ENCODE measurements at regions not wholly inside any gene's neighbourhood (a gene's known extent, or its start where the extent isn't known, plus 50 kb on each side); places are given as distances from the start of the nearest gene placed in this dataset.

DNA sequence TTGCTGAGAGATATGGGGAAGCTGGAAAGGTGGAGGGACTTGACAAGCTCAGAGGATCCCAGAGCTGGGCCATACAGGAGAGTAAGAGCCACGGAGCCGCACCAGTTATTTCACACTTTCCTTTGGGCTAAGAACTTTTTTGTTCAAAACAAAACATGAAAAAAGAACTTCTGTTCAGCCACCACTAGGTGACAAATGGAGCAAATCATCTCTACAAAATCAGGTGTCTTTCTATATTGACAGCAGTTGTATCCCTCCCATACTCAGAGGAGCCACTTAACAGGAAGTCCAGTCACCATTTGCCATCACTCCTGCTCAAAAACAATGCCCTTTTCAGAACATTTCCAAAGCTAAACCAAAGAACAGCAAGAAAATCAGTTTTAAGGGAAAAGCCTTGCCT is 70.3 kb upstream of the DBX2 start:
- Histone ChIP-seq H3K27me3 (ENCODE audit: insufficient read depth, low read length) (no peaks in the 10 kb centered on the region), H3K9me3 (ENCODE audit: insufficient read depth, low read depth, low read length) (no peaks in the 10 kb centered on the region), H3K4me1 (ENCODE audit: insufficient read depth, low read length) (no peaks in the 10 kb centered on the region), H2AFZ (ENCODE audit: low read depth, low read length) (no peak overlapping the region), H3K4me2 (ENCODE audit: low read length) (no peak overlapping the region), H3K79me2 (ENCODE audit: insufficient read depth, low read length) (no peaks in the 10 kb centered on the region), H3K36me3 (ENCODE audit: insufficient read depth, low read length) (no peaks in the 10 kb centered on the region), H3K27ac (ENCODE audit: low read depth, low read length) (no peak overlapping the region), H4K20me1 (ENCODE audit: insufficient read depth, low read length) (no peaks in the 10 kb centered on the region), H3K9ac (ENCODE audit: low read length) (no peak overlapping the region), H3K4me3 (ENCODE audit: insufficient read depth, low read depth, low read length) (no peak overlapping the region)
- no peak overlapping the region for H3K4me3 Mint-ChIP-seq (ENCODE audit: unreplicated experiment)
- DNase-seq (ENCODE audit: low read depth) (no peak), FAIRE-seq (no peak)
- no peaks in the 10 kb centered on the region for H3K36me3 Mint-ChIP-seq (ENCODE audit: low read depth, unreplicated experiment)
- no peaks in the 10 kb centered on the region for H3K27me3 Mint-ChIP-seq (ENCODE audit: low read depth, unreplicated experiment)
- no peaks in the 10 kb centered on the region for H3K9me3 Mint-ChIP-seq (ENCODE audit: unreplicated experiment)
- no peaks in the 10 kb centered on the region for H3K4me1 Mint-ChIP-seq (ENCODE audit: low read depth, unreplicated experiment)
- TF ChIP-seq EZH2 (IDR thresholded peaks at IDR 0.05; ENCODE audit: insufficient read depth, low read length) = no peak
- TF ChIP-seq, protein P1, sequence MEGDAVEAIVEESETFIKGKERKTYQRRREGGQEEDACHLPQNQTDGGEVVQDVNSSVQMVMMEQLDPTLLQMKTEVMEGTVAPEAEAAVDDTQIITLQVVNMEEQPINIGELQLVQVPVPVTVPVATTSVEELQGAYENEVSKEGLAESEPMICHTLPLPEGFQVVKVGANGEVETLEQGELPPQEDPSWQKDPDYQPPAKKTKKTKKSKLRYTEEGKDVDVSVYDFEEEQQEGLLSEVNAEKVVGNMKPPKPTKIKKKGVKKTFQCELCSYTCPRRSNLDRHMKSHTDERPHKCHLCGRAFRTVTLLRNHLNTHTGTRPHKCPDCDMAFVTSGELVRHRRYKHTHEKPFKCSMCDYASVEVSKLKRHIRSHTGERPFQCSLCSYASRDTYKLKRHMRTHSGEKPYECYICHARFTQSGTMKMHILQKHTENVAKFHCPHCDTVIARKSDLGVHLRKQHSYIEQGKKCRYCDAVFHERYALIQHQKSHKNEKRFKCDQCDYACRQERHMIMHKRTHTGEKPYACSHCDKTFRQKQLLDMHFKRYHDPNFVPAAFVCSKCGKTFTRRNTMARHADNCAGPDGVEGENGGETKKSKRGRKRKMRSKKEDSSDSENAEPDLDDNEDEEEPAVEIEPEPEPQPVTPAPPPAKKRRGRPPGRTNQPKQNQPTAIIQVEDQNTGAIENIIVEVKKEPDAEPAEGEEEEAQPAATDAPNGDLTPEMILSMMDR (IDR thresholded peaks at IDR 0.05; ENCODE audit: insufficient read depth, low read depth, low read length) = no peak
- no peak overlapping the region for H3K27ac Mint-ChIP-seq (ENCODE audit: unreplicated experiment)

- Mint-ChIP-seq H3K4me1 (ENCODE audit: low read depth, unreplicated experiment) (no peaks in the 10 kb centered on the region), H3K36me3 (ENCODE audit: low read depth, unreplicated experiment) (no peaks in the 10 kb centered on the region), H3K4me3 (ENCODE audit: unreplicated experiment) (no peak overlapping the region), H3K27ac (ENCODE audit: unreplicated experiment) (no peak overlapping the region), H3K27me3 (ENCODE audit: low read depth, unreplicated experiment) (no peaks in the 10 kb centered on the region), H3K9me3 (ENCODE audit: unreplicated experiment) (no peaks in the 10 kb centered on the region)
- no peaks in the 10 kb centered on the region for H3K79me2 ChIP-seq (ENCODE audit: insufficient read depth, low read length)
- no peak overlapping the region for H3K9ac ChIP-seq (ENCODE audit: low read length)
- H4K20me1 ChIP-seq (ENCODE audit: insufficient read depth, low read length) = no peaks in the 10 kb centered on the region
- no peaks in the 10 kb centered on the region for H3K4me1 ChIP-seq (ENCODE audit: insufficient read depth, low read length)
- H3K27ac ChIP-seq (ENCODE audit: low read depth, low read length) = no peak overlapping the region
- H2AFZ ChIP-seq (ENCODE audit: low read depth, low read length) = no peak overlapping the region
- no peaks in the 10 kb centered on the region for H3K27me3 ChIP-seq (ENCODE audit: insufficient read depth, low read length)
- no peak for FAIRE-seq
- no peak overlapping the region for H3K4me3 ChIP-seq (ENCODE audit: insufficient read depth, low read depth, low read length)
- TF ChIP-seq EZH2 (IDR thresholded peaks at IDR 0.05; ENCODE audit: insufficient read depth, low read length) = no peak
- TF ChIP-seq, protein P1 (IDR thresholded peaks at IDR 0.05; ENCODE audit: insufficient read depth, low read depth, low read length) = peak; percentile 22
- H3K4me2 ChIP-seq (ENCODE audit: low read length) = no peak overlapping the region
- peak; percentile 12 for DNase-seq (ENCODE audit: low read depth)
- no peaks in the 10 kb centered on the region for H3K36me3 ChIP-seq (ENCODE audit: insufficient read depth, low read length)
- no peaks in the 10 kb centered on the region for H3K9me3 ChIP-seq (ENCODE audit: insufficient read depth, low read depth, low read length)
Observed at GRCh38 chr12:45122768-45123380, 72.0 kb upstream of the DBX2 start.

DNA sequence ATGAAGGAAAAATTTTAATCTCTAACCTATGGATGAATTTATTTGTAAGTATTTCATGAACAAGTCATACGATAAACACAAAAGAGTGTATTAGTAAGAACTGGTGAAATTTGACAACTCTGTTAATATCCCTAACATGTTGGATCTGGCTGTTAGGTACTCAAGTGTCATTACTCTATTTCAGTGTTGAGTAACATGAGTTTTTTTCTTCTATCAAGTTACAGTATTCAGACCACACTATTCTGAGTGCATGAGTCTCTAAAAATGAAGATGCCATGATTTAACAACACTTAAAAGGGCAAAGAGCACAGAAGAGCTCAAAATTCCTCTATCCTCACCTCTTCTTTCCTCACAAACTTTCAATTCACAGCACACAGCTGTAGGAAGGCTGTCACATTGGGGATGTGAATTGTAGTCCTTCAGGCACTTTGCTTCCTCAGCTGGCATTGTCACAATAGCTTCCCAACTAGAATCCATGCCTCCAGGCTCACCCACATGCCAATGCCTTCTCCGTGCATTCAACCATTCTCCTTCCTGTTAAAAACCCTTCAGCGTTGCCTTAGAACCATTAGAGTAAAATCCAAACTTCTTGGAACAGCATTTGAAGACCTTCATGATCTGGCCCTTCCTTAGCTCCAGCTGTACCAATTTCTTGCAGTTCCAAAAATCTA is 73.7 kb upstream of the DBX2 start:
- H3K4me1 Mint-ChIP-seq (ENCODE audit: low read depth, unreplicated experiment) = no peaks in the 10 kb centered on the region
- no peaks in the 10 kb centered on the region for H3K27me3 Mint-ChIP-seq (ENCODE audit: low read depth, unreplicated experiment)
- H3K4me3 ChIP-seq (ENCODE audit: insufficient read depth, low read depth, low read length) = no peak overlapping the region
- no peaks in the 10 kb centered on the region for H3K9me3 Mint-ChIP-seq (ENCODE audit: unreplicated experiment)
- FAIRE-seq (no peak), DNase-seq (ENCODE audit: low read depth) (no peak)
- TF ChIP-seq, protein P1 (IDR thresholded peaks at IDR 0.05; ENCODE audit: insufficient read depth, low read depth, low read length) = no peak
- no peak for TF ChIP-seq EZH2 (IDR thresholded peaks at IDR 0.05; ENCODE audit: insufficient read depth, low read length)
- H4K20me1 ChIP-seq (ENCODE audit: insufficient read depth, low read length) = no peaks in the 10 kb centered on the region
- no peak overlapping the region for H3K9ac ChIP-seq (ENCODE audit: low read length)
- no peaks in the 10 kb centered on the region for H3K4me1 ChIP-seq (ENCODE audit: insufficient read depth, low read length)
- no peaks in the 10 kb centered on the region for H3K36me3 Mint-ChIP-seq (ENCODE audit: low read depth, unreplicated experiment)
- H3K79me2 ChIP-seq (ENCODE audit: insufficient read depth, low read length) = no peaks in the 10 kb centered on the region
- H2AFZ ChIP-seq (ENCODE audit: low read depth, low read length) = no peak overlapping the region
- no peak overlapping the region for H3K27ac ChIP-seq (ENCODE audit: low read depth, low read length)
- H3K27ac Mint-ChIP-seq (ENCODE audit: unreplicated experiment) = no peak overlapping the region
- H3K27me3 ChIP-seq (ENCODE audit: insufficient read depth, low read length) = no peaks in the 10 kb centered on the region
- H3K9me3 ChIP-seq (ENCODE audit: insufficient read depth, low read depth, low read length) = no peaks in the 10 kb centered on the region
- H3K36me3 ChIP-seq (ENCODE audit: insufficient read depth, low read length) = no peaks in the 10 kb centered on the region
- H3K4me2 ChIP-seq (ENCODE audit: low read length) = no peak overlapping the region
- no peak overlapping the region for H3K4me3 Mint-ChIP-seq (ENCODE audit: unreplicated experiment)
